ENCODE measurements at regions not wholly inside any gene's neighbourhood (a gene's known extent, or its start where the extent isn't known, plus 50 kb on each side); places are given as distances from the start of the nearest gene placed in this dataset.

DNA sequence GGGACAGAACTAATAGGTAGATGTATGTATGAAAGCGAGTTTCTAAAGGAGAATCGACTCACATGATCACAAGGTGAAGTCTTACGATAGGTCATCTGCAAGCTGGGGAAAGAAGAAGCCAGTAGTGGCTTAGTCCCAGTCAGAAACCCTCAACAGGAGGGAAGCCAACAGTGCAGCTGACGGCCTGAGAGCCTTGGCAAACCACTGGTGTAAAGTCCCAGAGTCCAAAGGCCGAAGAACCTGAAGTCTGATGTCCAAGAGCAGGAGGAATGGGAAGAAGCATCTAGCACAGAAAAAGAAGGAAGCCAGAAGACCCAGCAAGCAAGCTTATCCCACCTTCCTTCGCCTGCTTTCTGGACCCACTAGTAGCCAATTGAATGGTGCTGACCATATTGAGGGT is 507.6 kb upstream of the ARGLU1 start:
- Histone ChIP-seq H3K79me2 (ENCODE audit: low read depth) (no peaks in the 10 kb centered on the region), H3K27ac (no peak overlapping the region), H4K20me1 (ENCODE audit: insufficient read depth) (no peaks in the 10 kb centered on the region), H3K9me2 (ENCODE audit: insufficient read depth) (no peaks in the 10 kb centered on the region), H3K27me3 (ENCODE audit: insufficient read depth, low read depth) (no peaks in the 10 kb centered on the region), H3K4me2 (no peak overlapping the region), H3K36me3 (ENCODE audit: low read depth) (no peaks in the 10 kb centered on the region), H3K4me1 (replicated peaks; ENCODE audit: insufficient read depth) (no peaks in the 10 kb centered on the region), H2AFZ (no peak overlapping the region), H3K4me3 (no peak overlapping the region), H3K9me3 (ENCODE audit: insufficient read depth, low read depth) (no peaks in the 10 kb centered on the region), H3F3A (ENCODE audit: insufficient read depth, low read depth) (no peaks in the 10 kb centered on the region)
- CTCF ChIA-PET, result no interaction called here
- DNase-seq, result no peak
- no peak for TF ChIP-seq EZH2 (IDR thresholded peaks at IDR 0.05; ENCODE audit: low read depth)
- TF ChIP-seq, protein P1, sequence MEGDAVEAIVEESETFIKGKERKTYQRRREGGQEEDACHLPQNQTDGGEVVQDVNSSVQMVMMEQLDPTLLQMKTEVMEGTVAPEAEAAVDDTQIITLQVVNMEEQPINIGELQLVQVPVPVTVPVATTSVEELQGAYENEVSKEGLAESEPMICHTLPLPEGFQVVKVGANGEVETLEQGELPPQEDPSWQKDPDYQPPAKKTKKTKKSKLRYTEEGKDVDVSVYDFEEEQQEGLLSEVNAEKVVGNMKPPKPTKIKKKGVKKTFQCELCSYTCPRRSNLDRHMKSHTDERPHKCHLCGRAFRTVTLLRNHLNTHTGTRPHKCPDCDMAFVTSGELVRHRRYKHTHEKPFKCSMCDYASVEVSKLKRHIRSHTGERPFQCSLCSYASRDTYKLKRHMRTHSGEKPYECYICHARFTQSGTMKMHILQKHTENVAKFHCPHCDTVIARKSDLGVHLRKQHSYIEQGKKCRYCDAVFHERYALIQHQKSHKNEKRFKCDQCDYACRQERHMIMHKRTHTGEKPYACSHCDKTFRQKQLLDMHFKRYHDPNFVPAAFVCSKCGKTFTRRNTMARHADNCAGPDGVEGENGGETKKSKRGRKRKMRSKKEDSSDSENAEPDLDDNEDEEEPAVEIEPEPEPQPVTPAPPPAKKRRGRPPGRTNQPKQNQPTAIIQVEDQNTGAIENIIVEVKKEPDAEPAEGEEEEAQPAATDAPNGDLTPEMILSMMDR (conservative IDR thresholded peaks at IDR 0.05), result no peak
- intact Hi-C loops (cut with micrococcal nuclease; ENCODE audit: unreplicated experiment), result no loop called here
- POLR2A ChIA-PET (ENCODE audit: unreplicated experiment), result no interaction called here
- no TSS peak for BruUV-seq (replicated peaks)

DNA sequence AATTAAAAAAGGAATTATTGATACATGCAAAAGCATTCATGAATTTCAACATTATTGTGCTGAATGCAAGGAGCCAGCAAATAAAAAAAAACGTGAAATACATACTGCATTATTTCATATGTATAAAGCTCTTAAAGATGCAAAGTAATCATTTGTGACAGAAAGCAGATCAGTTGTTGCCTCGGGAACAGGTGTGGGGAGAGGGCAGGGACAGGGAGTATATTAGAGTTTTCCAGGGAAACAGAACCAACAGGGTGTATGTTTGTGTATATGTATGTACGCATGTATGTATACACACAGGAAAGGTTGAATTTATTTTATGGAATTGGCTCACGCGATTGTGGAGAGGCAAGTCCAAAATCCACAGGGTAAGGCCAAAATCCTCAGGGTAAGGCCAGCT is 502.9 kb upstream of the ARGLU1 start:
- TF ChIP-seq, protein P1 (conservative IDR thresholded peaks at IDR 0.05), result no peak
- no peak for TF ChIP-seq EZH2 (IDR thresholded peaks at IDR 0.05; ENCODE audit: low read depth)
- BruUV-seq (replicated peaks), result no TSS peak
- Histone ChIP-seq H3K4me1 (replicated peaks; ENCODE audit: insufficient read depth) (no peaks in the 10 kb centered on the region), H3K36me3 (ENCODE audit: low read depth) (no peaks in the 10 kb centered on the region), H3K27ac (no peak overlapping the region), H3K79me2 (ENCODE audit: low read depth) (no peaks in the 10 kb centered on the region), H4K20me1 (ENCODE audit: insufficient read depth) (no peaks in the 10 kb centered on the region), H3K4me2 (no peak overlapping the region), H3K9me3 (ENCODE audit: insufficient read depth, low read depth) (no peaks in the 10 kb centered on the region), H3K27me3 (ENCODE audit: insufficient read depth, low read depth) (no peaks in the 10 kb centered on the region), H3K4me3 (no peak overlapping the region), H2AFZ (no peak overlapping the region), H3F3A (ENCODE audit: insufficient read depth, low read depth) (no peaks in the 10 kb centered on the region), H3K9me2 (ENCODE audit: insufficient read depth) (no peaks in the 10 kb centered on the region)
- CTCF ChIA-PET, result no interaction called here
- DNase-seq, result no peak
- intact Hi-C loops (cut with micrococcal nuclease; ENCODE audit: unreplicated experiment), result no loop called here
- POLR2A ChIA-PET (ENCODE audit: unreplicated experiment), result no interaction called here

DNA sequence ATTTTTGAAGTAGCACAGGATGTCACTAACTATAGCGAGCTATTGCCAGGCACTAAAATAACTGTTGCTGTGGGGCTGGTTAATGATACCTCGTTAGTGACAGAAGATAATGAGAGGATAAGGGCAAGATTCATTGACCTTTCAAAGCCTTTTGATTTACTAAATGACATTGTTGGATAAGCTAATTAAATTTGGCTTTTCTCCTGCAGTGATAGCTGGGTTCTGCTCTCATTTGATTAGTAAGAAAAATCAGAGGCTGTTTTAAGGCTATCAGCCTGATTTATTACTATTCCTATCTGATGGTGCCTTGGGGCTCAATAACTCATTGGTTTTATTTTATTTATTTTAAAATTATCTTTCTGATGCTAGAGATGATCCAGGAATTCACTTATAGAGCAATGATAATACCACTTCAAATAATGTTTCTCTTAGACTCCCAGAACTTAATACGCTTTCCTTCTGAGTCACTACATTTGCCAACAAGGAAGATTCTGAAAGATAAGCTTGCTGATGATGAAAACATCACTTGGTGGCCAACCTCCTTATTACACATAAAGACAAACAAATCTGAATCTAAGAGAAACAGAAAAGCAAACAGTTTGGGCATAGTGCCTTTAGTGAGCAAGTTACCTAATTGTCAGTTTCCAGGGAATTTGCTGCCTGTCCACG is 501.3 kb upstream of the ARGLU1 start:
- no peak overlapping the region for H2AFZ ChIP-seq
- no peaks in the 10 kb centered on the region for H3K9me3 ChIP-seq (ENCODE audit: insufficient read depth, low read depth)
- H3K9me2 ChIP-seq (ENCODE audit: insufficient read depth), result no peaks in the 10 kb centered on the region
- H3K4me2 ChIP-seq, result no peak overlapping the region
- no peak overlapping the region for H3K27ac ChIP-seq
- H3F3A ChIP-seq (ENCODE audit: insufficient read depth, low read depth), result no peaks in the 10 kb centered on the region
- ChIA-PET POLR2A (ENCODE audit: unreplicated experiment) (interaction anchor here (0.7 kb wide), 1 partner anchor 1077 kb away, joined by 3 read pairs; no protein-coding TSS in a partner anchor), CTCF (no interaction called here)
- TF ChIP-seq, protein P1 (conservative IDR thresholded peaks at IDR 0.05), result no peak
- no peak for TF ChIP-seq EZH2 (IDR thresholded peaks at IDR 0.05; ENCODE audit: low read depth)
- H3K4me1 ChIP-seq (replicated peaks; ENCODE audit: insufficient read depth), result no peaks in the 10 kb centered on the region
- no peak overlapping the region for H3K4me3 ChIP-seq
- peak in 1 of 2 experiments; percentile 45 for DNase-seq
- no TSS peak for BruUV-seq (replicated peaks)
- H3K36me3 ChIP-seq (ENCODE audit: low read depth), result no peaks in the 10 kb centered on the region
- H3K27me3 ChIP-seq (ENCODE audit: insufficient read depth, low read depth), result no peaks in the 10 kb centered on the region
- intact Hi-C loops (cut with micrococcal nuclease; ENCODE audit: unreplicated experiment), result no loop called here
- no peaks in the 10 kb centered on the region for H4K20me1 ChIP-seq (ENCODE audit: insufficient read depth)
- H3K79me2 ChIP-seq (ENCODE audit: low read depth), result no peaks in the 10 kb centered on the region
